ENCODE measurements at regions not wholly inside any gene's neighbourhood (a gene's known extent, or its start where the extent isn't known, plus 50 kb on each side); places are given as distances from the start of the nearest gene placed in this dataset.

DNA sequence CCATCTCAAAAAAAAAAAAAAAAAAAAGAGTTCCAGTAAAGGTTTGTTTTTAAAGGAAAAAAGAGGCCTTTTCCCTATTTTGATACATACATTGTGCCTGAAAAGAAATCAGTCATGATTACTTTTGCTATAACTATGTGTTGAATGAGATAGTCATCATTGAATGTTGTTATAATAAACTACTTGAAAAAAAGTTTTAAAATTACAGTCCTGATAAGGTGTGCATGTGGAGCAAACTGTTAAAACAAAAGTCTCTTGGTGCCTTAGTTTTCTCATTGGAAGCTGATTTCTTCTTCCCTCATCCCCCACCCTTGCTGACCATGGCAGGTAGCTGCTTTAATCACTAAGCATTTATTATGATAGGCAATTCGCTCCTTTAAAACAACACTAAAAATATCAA is 172.3 kb upstream of the TBCA start:
- DNase-seq (ENCODE audit: low read depth in 4 of 4, low spot score in 3 of 4), result no peak

DNA sequence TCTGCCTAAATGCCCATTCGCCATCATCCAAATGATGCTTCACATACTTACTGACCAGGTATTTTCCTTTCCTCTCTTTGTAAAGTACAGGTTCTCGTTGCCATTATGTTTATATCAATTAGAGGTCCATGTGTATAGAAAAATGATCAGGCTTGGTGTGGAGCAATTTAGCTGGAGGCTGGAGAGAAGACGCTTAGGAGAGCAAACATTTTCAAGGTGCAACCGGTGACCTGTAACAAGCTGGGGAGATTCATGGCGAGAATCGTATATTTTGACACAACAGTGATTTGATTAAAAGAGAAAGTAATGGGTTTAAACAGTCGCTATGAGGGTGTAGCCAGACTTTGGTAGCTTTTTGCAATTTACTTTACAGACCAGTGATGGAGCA is 170.9 kb upstream of the TBCA start:
- no peak for DNase-seq (ENCODE audit: low read depth in 4 of 4, low spot score in 3 of 4)

DNA sequence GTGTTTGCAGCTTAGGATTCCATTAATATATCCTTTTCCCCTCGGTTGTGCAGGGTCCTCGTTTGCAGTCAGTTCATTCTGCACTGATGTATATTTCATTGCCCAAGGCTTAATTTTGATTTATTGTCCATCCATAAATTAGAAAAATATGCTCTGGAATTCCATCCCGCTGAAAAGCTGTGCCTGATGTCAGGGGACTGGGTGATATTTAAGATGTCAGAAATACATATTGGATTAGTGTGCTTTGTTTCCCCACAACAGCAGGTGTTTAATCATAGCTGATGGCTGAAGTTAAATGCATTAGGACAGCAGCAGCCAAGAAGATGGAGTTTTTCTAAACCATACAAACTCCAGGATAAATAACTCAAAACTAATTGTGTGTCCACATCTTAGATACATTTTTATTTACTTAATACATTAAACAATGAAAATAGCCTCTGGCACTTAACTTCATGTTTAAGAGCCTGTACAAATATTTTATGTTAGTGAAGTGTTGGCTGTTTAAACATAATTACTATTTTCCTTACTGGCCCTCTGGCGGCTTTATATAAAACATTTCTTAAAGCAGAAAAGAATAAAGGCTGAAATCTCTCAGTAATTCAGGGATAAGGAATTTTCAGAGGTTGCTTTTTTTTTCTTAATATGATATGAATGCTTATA is 170.4 kb upstream of the TBCA start:
- no peak for DNase-seq (ENCODE audit: low read depth in 4 of 4, low spot score in 3 of 4)

DNA sequence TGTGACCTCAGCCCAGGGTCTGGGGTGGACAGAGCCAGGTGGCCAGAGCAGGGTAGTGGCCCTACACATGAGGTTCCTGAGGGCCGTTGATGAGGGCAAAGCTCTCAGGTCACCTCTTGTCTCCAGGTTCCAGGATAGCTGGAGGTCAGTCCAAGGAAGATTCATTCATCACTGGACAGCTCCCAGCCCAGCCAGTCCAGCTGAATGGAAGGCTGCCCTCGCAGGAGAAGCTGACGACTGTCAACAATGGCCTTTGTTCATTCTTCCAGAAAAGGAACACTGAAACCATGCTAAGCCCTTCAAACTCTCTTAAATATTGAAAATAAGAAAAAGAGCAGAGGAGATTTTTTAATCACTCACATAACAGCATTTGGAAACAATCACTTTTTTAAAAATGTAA is 169.7 kb upstream of the TBCA start:
- no peak for DNase-seq (ENCODE audit: low read depth in 4 of 4, low spot score in 3 of 4)

DNA sequence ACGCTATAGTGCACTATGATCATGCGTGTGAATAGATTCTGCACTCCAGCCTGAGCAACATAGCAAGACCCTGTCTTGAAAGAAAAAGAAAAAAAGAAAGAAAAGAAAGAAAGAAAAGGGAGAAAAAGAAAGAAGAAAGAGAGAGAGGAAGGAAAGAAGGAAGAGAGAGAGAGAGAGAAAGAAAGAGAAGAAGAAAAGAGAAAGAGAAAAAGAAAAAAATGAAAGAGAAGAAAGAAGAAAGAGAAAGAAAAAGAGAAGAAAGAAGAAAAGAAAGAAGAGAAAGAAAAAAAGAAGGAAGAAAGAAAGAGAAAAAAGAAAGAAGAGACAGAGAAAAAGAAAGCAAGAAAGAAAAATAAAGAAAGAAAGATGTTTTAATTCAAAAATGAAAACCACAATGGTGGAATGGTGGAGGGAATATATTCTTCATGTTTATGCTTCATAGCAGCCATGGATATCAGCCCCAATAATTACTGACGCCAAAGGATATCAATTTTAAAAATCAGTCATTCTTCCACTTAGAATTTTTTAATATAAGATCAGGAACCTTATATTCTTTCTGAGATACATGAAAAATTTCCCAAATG is 168.7 kb upstream of the TBCA start:
- DNase-seq (ENCODE audit: low read depth in 4 of 4, low spot score in 3 of 4), result no peak

DNA sequence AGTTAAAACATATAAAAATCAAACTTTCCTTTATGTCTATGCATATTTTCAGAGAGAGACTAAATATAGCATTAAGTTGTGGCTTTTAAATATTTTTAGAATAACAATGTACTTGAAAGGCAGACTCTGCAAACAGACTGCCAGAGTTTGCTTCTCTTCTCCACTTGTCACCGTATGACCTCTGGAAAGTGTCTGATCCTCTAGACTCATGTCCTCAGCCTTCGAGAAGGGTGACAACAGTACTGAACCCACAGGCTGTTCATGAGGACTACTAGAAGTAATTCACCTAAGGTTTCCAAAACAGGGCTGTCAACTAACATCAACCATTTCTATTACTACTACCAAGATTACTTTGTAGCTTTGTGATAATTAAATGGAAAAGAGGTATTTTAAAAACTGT is 167.7 kb upstream of the TBCA start:
- no peak for DNase-seq (ENCODE audit: low read depth in 4 of 4, low spot score in 3 of 4)

DNA sequence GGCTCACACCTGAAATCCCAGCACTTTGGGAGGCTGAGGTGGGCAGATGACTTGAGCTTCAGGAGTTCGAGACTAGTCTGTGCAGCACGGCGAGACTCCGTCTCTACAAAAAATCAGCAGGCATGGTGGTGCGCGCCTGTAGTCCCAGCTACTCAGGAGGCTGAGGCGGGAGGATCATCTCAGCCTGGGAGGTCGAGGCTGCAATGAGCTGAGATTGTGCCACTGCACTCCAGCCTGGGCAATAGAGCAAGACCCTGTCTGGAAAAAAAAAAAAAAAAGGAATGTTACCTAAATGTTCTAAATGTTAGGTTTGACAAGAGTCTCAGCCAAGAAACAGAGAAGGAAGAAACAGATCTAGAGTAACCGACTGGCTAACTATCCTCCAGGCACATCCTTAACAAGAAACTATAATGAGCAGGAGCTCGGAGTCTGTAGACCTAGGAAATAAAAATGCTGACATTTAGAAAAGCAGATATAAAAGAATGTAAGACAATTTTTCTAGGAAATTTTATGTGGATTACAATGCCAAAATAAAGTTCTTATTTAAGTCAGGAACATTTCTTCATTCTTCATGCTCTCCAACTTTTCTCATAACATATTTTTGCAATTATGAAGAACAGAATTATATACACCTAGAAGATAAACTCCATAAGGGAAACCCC is 166.6 kb upstream of the TBCA start:
- DNase-seq (ENCODE audit: low read depth in 4 of 4, low spot score in 3 of 4), result no peak

DNA sequence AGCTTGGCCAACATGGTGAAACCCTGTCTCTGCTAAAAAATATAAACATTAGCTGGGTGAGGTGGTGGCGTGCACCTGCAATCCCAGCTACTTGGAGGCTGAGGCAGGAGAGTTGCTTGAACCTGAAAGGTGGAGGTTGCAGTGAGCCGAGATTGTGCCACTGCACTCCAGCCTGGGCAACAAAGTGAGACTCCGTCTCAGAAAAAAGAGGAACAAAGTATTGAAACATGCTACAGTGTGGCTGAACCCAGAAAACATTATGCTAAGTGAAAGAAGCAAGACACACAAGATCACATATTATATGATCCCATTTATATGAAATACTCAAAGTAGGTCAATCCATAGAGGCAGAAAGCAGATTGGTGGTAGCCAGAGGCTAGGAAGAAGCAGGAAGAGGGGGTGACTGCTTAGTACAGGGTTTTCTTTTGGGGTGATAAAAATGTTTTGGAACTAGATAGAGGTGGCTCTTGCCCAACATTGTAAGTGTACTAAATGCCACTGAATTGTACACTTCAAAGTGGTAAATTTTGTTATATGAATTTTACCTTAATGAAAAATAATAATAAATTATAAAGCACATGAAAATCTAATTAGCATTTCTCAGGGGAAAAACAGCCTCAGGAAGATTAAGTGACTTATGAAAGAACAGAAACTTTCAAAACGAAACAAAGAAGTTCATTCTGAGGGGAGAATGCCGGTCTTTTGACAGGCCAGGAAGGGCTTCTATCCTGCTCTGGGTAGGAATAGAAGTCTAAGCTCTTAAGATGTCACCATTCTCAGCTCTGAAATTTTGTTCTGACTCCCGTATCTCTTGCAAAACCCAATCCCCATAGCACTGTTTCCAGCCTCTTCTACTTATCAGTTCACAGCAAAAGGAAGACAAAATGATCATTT is 161.1 kb upstream of the TBCA start:
- DNase-seq (ENCODE audit: low read depth in 4 of 4, low spot score in 3 of 4), result no peak

DNA sequence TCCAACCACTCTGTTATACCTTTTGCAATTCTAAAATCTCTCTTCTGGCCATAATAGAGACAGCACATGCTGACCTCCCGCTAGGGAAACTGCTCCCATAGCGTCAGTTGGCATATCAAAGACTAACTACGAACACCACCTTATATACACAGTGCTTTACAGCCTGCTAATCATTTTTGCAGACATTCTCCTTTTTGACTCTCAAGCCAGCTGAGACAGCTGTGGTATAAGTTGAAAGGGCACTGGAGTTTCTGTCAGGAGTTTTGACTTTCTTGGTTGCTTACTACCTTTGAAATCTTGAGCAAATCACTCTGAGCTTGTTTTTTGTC is 160.2 kb upstream of the TBCA start:
- no peak for DNase-seq (ENCODE audit: low read depth in 4 of 4, low spot score in 3 of 4)

DNA sequence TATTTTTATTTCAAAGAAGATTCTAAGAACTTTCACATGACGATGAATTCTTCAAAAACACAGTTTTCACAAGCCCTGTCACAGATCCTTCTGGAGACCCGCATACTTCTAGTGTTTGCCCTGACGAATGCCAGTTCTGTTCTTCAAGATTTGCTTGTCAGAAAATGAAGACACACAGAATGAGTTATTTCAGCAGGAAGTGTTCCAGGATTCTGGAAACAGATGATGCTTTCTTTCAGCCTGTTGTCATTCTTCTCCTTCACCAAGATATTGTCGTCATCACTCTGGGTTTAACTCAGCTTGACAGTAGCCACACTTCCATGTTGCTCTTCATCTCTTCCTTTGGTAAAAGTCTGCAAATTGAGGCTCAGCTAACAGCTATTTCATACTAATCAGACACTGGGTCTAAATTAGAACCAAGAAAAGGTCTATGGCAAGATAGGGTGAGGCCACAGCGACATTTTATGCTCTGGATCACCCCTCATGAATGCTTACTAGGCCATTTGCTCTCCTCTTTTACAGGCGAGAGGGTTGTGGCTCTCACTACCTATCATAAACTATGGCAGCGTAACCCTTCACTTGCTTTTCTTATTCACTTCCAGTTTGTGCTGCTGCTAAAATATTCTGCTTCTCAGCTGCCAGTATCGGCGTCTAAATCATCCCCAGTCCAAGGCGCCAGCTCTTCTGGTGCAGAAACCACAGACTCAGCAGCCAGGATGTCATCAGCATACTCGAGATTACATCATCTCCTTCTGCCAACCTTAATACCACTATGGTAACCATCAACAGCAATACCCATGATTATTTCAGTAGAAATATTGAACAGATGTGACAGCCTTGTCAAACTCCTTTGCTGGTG is 159.6 kb upstream of the TBCA start:
- DNase-seq (ENCODE audit: low read depth in 4 of 4, low spot score in 3 of 4), result no peak

DNA sequence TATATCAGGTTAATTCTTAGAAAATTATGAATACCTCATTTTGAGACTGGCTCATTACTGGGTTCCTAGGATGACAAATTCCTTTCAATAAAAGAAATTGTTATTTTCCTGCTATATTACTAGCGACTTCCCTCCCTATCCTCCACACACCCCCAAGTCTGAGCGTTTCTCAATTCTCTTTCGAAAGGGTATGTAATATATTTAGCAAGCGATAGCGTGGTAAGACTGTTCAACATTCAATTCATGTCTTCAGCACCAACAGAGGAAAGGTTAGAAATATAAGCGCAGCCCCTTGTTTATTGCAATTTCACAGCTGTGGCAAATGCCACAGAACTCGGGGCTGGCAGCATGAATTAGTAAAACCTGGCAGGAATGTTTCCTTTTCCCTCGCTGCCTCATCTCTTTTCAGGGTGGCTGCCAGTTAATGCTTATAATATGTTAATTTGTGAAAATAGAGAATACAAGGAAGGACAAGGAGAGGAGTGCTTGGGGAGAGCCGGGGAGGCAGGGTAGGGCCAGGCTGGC is 152.7 kb upstream of the TBCA start:
- no peak for DNase-seq (ENCODE audit: low read depth in 4 of 4, low spot score in 3 of 4)

DNA sequence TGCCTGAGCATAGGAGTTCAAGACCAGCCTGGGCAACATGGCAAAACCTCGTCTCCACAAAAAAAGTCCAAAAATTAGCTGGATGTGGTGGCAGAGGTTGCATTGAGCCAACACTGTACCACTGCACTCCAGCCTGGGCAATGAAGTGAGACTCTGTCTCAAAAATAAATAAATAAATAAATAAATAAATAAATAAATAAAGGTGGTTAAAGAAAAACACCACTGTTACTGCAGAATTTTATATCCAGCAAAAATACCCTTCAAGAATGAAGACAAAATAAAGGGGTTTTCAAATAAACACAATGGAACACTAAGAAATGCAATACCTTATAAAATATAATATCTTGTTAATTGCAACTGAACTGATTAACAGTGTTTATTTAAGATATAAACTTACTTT is 150.2 kb upstream of the TBCA start:
- DNase-seq (ENCODE audit: low read depth in 4 of 4, low spot score in 3 of 4), result no peak

DNA sequence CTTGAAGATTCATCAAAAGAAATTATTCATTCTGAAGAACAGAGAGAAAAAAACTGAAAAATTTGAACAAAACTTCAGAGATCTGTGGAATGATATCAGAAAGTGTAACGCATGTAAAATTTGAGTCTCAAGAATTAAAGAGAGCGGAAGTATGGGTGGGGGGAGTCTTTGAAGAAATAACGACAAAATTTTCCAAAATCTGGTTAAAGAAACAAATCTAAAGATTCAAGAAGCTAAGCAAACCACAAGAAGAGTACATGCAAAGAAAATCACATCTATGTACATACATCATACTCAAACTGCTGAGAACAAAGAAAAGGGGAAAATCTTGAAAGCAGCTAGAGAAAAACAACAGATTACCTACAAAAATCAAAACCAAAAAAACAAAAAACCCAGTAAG is 149.4 kb upstream of the TBCA start:
- DNase-seq (ENCODE audit: low read depth in 4 of 4, low spot score in 3 of 4), result no peak

DNA sequence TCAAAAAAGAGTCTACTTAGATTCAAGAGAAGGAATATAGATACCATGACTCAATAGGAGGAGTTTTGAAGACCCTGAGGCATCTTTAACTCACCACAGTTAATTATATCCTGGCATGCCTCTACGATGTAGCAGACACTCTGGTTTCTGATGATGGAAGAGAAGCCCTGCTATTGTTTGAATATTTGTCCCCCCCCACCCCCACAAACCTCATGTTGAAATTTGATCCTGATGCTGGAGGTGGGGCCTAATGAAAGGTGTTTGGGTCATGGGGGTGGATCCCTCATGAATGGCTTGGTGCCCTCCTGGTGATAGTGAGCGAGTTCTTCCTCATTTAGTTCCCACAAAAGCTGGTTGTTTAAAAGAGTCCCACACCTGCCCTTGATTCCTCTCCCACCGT is 147.9 kb upstream of the TBCA start:
- DNase-seq (ENCODE audit: low read depth in 4 of 4, low spot score in 3 of 4), result no peak

DNA sequence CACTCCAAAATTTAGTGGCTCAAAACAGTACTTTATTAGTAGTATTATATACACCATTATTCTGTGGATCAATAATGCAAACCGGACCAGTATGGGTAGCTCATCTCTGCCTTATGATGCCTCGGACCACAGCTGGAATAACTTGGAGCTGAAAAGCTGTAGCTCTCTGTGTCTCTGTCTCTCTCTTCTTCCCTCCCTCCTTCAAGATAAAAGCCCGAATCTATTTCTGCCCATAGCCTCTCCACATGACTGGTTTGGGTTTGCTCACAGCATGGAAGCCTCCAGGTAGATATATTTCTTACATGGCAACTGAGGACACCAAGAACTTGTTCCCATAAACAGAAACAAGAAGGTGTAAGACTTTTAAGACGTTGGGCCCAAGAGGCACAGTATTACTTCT is 147.5 kb upstream of the TBCA start:
- no peak for DNase-seq (ENCODE audit: low read depth in 4 of 4, low spot score in 3 of 4)

DNA sequence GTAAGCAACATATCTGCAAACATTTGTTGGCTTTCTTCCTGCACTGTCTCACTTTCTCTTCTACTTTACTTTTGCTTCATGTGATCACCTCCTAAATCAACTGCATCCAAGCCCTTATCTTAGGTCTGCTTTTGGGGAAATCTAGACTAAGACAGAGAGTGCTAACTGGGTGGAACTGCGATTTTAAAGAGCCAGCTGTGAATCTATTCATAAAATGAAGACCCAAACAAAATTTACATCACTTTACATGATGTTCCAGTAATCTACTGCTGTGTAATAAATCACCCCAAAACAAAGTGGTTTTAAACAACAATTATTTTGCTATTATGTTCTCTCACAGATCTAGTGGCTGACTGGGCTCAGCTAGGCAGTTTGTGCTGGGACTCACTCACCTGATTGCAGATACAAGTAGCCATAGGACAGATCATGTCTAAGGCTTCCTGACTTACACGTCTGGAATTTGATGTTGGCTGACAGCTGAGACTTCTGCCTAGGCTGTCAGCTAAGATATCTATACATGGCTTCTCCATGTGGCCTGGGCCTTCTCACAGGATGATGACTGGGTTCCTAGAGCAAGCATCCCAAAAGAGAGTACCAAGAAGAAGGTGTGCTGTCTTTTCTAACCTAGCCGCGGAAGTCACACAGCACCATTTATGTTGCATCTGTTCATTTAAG is 145.1 kb upstream of the TBCA start:
- no peak for DNase-seq (ENCODE audit: low read depth in 4 of 4, low spot score in 3 of 4)

DNA sequence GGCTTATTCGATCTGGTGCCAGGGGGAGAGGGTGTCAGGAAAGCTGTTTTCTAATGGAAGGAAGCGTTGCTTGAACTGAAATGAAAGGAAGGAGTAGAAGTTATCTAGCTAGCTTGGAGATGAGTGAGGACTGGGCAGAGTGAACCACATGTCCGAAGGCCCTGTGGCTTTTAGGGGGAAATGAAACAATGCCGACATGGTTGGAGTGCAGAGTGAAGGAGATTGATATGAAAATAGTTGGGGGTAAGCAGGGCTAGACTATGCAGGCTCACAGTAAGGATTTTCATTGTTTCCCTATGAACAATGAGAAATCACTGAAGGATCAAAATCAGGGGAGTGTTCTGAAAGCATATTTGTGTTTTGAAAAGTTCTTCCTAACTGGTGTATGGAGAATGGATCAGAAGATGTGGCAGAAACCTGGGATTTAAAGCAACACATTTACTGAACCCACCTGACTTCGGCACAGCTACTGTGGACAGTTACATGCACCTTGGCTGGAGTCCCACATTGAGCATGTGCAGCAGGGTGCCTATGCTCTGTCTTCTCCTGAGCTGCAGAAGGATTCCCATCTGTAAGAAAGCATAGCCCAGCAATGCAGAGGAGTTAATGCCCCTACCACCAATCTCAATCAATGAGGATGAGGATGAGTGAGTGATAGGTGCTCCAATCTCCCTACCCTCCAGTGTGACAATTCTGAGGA is 144.4 kb upstream of the TBCA start:
- DNase-seq (ENCODE audit: low read depth in 4 of 4, low spot score in 3 of 4), result no peak

DNA sequence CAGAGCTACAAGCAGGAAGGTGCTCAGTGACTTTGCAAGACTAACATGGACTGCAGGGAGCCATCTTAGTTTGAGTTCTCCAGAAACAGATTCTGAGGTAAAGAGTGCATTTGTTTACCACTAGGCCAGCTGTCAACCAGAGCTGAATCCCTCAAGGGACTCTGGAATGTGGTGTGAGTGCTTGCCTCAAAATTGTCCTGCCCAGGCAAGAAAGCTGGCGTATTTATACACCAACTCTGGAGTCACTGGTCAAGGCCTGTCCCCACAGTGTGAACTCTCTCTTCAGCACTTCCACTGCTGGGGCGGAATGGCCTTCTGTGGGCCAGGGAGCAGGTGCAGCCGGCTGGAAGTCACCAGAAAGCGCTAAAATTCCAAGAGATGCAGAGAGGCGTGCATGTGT is 139.2 kb upstream of the TBCA start:
- DNase-seq (ENCODE audit: low read depth in 4 of 4, low spot score in 3 of 4), result no peak

DNA sequence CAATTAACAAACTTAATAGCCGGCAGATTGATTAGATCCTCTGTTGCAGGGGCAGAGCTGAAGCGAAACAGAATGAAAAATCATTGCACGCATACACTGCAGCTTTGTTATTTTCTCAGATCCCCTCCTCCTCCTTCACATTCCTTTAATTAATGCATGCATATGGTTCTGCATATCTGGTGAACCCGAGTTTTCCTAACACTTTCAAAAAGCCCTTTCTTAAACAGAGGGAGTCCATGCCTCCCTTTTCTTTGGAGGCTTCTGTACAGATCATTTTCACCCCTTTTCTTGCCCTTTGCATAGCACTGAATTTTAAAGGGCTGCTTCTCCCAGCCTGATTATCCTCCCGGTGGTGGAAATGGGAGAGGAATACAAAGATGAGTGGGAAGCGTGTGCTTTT is 136.6 kb upstream of the TBCA start:
- DNase-seq (ENCODE audit: low read depth in 4 of 4, low spot score in 3 of 4), result no peak
